ENCODE measurements at regions not wholly inside any gene's neighbourhood (a gene's known extent, or its start where the extent isn't known, plus 50 kb on each side); places are given as distances from the start of the nearest gene placed in this dataset.
"Not testable (repeated sequence)": the region's sequence is repeated elsewhere in the genome, so short reads cannot be mapped to it uniquely, and the experiment has no call there.

- no peak for DNase-seq (ENCODE audit: insufficient read length, low spot score)
- TF ChIP-seq POLR2A (IDR thresholded peaks at IDR 0.05; ENCODE audit: low read depth, low read length) (no peak), POU2F2 (IDR thresholded peaks at IDR 0.05; ENCODE audit: low read depth, low read length) (no peak), TAF1 (IDR thresholded peaks at IDR 0.05; ENCODE audit: low read depth, low read length) (no peak), PAX5 (IDR thresholded peaks at IDR 0.05; ENCODE audit: insufficient read depth, low read length, severe bottlenecking) (no peak), POLR2AphosphoS5 (IDR thresholded peaks at IDR 0.05; ENCODE audit: low read depth, low read length) (no peak), SPI1 (IDR thresholded peaks at IDR 0.05; ENCODE audit: low read depth, low read length) (no peak)
- no peak for FAIRE-seq
These were observed 176.1 kb upstream of the CDH5 start for GRCh38 chr16:66190411-66190810.

GRCh38 chr16:66189951-66190350, 176.5 kb upstream of the CDH5 start:
- TF ChIP-seq TAF1 (IDR thresholded peaks at IDR 0.05; ENCODE audit: low read depth, low read length): no peak
- no peak for TF ChIP-seq POLR2AphosphoS5 (IDR thresholded peaks at IDR 0.05; ENCODE audit: low read depth, low read length)
- no peak for TF ChIP-seq SPI1 (IDR thresholded peaks at IDR 0.05; ENCODE audit: low read depth, low read length)
- no peak for TF ChIP-seq POU2F2 (IDR thresholded peaks at IDR 0.05; ENCODE audit: low read depth, low read length)
- TF ChIP-seq POLR2A (IDR thresholded peaks at IDR 0.05; ENCODE audit: low read depth, low read length): no peak
- no peak for TF ChIP-seq PAX5 (IDR thresholded peaks at IDR 0.05; ENCODE audit: insufficient read depth, low read length, severe bottlenecking)
- FAIRE-seq (no peak), DNase-seq (ENCODE audit: insufficient read length, low spot score) (no peak)

- FAIRE-seq (no peak), DNase-seq (ENCODE audit: insufficient read length, low spot score) (no peak)
- TF ChIP-seq POLR2A (IDR thresholded peaks at IDR 0.05; ENCODE audit: low read depth, low read length) (no peak), SPI1 (IDR thresholded peaks at IDR 0.05; ENCODE audit: low read depth, low read length) (no peak), PAX5 (IDR thresholded peaks at IDR 0.05; ENCODE audit: insufficient read depth, low read length, severe bottlenecking) (no peak), POU2F2 (IDR thresholded peaks at IDR 0.05; ENCODE audit: low read depth, low read length) (no peak), TAF1 (IDR thresholded peaks at IDR 0.05; ENCODE audit: low read depth, low read length) (no peak)
These were observed 177.4 kb upstream of the CDH5 start for GRCh38 chr16:66188917-66189725.

GRCh38 chr16:66186251-66186785, 180.2 kb upstream of the CDH5 start:
- FAIRE-seq: no peak
- TF ChIP-seq PAX5 (IDR thresholded peaks at IDR 0.05; ENCODE audit: insufficient read depth, low read length, severe bottlenecking): no peak
- TF ChIP-seq POLR2A (IDR thresholded peaks at IDR 0.05; ENCODE audit: low read depth, low read length): no peak
- TF ChIP-seq POU2F2 (IDR thresholded peaks at IDR 0.05; ENCODE audit: low read depth, low read length): no peak
- TF ChIP-seq TAF1 (IDR thresholded peaks at IDR 0.05; ENCODE audit: low read depth, low read length): no peak
- no peak for TF ChIP-seq POLR2AphosphoS5 (IDR thresholded peaks at IDR 0.05; ENCODE audit: low read depth, low read length)
- no peak for TF ChIP-seq SPI1 (IDR thresholded peaks at IDR 0.05; ENCODE audit: low read depth, low read length)
- no peak for DNase-seq (ENCODE audit: insufficient read length, low spot score)

- FAIRE-seq: no peak
- TF ChIP-seq PAX5 (IDR thresholded peaks at IDR 0.05; ENCODE audit: insufficient read depth, low read length, severe bottlenecking): no peak
- no peak for TF ChIP-seq SPI1 (IDR thresholded peaks at IDR 0.05; ENCODE audit: low read depth, low read length)
- TF ChIP-seq POLR2AphosphoS5 (IDR thresholded peaks at IDR 0.05; ENCODE audit: low read depth, low read length): no peak
- TF ChIP-seq POU2F2 (IDR thresholded peaks at IDR 0.05; ENCODE audit: low read depth, low read length): no peak
- no peak for DNase-seq (ENCODE audit: insufficient read length, low spot score)
These were observed 183.9 kb upstream of the CDH5 start for GRCh38 chr16:66182592-66182991.

- TF ChIP-seq TAF1 (IDR thresholded peaks at IDR 0.05; ENCODE audit: low read depth, low read length) (no peak), SPI1 (IDR thresholded peaks at IDR 0.05; ENCODE audit: low read depth, low read length) (no peak), POLR2A (IDR thresholded peaks at IDR 0.05; ENCODE audit: low read depth, low read length) (no peak), PAX5 (IDR thresholded peaks at IDR 0.05; ENCODE audit: insufficient read depth, low read length, severe bottlenecking) (no peak), POU2F2 (IDR thresholded peaks at IDR 0.05; ENCODE audit: low read depth, low read length) (no peak), POLR2AphosphoS5 (IDR thresholded peaks at IDR 0.05; ENCODE audit: low read depth, low read length) (no peak)
- FAIRE-seq: no peak
These were observed 189.8 kb upstream of the CDH5 start for GRCh38 chr16:66176731-66177130.

GRCh38 chr16:66176111-66176510, 190.4 kb upstream of the CDH5 start:
- DNase-seq (ENCODE audit: insufficient read length, low spot score) (no peak), FAIRE-seq (no peak)
- no peak for TF ChIP-seq TAF1 (IDR thresholded peaks at IDR 0.05; ENCODE audit: low read depth, low read length)
- no peak for TF ChIP-seq POLR2A (IDR thresholded peaks at IDR 0.05; ENCODE audit: low read depth, low read length)
- no peak for TF ChIP-seq POLR2AphosphoS5 (IDR thresholded peaks at IDR 0.05; ENCODE audit: low read depth, low read length)
- no peak for TF ChIP-seq POU2F2 (IDR thresholded peaks at IDR 0.05; ENCODE audit: low read depth, low read length)
- TF ChIP-seq PAX5 (IDR thresholded peaks at IDR 0.05; ENCODE audit: insufficient read depth, low read length, severe bottlenecking): no peak
- no peak for TF ChIP-seq SPI1 (IDR thresholded peaks at IDR 0.05; ENCODE audit: low read depth, low read length)

More at GRCh38 chr16:66176731-66177130, 189.8 kb upstream of the CDH5 start:
- DNase-seq (ENCODE audit: insufficient read length, low spot score): no peak

- TF ChIP-seq POLR2AphosphoS5 (IDR thresholded peaks at IDR 0.05; ENCODE audit: low read depth, low read length) (no peak), POU2F2 (IDR thresholded peaks at IDR 0.05; ENCODE audit: low read depth, low read length) (no peak)
- FAIRE-seq: no peak
- no peak for DNase-seq (ENCODE audit: insufficient read length, low spot score)
These were observed 190.9 kb upstream of the CDH5 start for GRCh38 chr16:66175636-66176035.

- TF ChIP-seq PAX5 (IDR thresholded peaks at IDR 0.05; ENCODE audit: insufficient read depth, low read length, severe bottlenecking) (no peak), SPI1 (IDR thresholded peaks at IDR 0.05; ENCODE audit: low read depth, low read length) (no peak), POLR2AphosphoS5 (IDR thresholded peaks at IDR 0.05; ENCODE audit: low read depth, low read length) (no peak), TAF1 (IDR thresholded peaks at IDR 0.05; ENCODE audit: low read depth, low read length) (no peak), POLR2A (IDR thresholded peaks at IDR 0.05; ENCODE audit: low read depth, low read length) (no peak), POU2F2 (IDR thresholded peaks at IDR 0.05; ENCODE audit: low read depth, low read length) (no peak)
- no peak for FAIRE-seq
These were observed 191.4 kb upstream of the CDH5 start for GRCh38 chr16:66175058-66175457.

GRCh38 chr16:66173796-66174195, 192.7 kb upstream of the CDH5 start:
- FAIRE-seq; DNase-seq (ENCODE audit: insufficient read length, low spot score): not testable (repeated sequence)

More at GRCh38 chr16:66175058-66175457, 191.4 kb upstream of the CDH5 start:
- no peak for DNase-seq (ENCODE audit: insufficient read length, low spot score)

GRCh38 chr16:66173181-66173580, 193.3 kb upstream of the CDH5 start:
- FAIRE-seq; DNase-seq (ENCODE audit: insufficient read length, low spot score): not testable (repeated sequence)
